Parathyroid adenoma (tissue), 2 donors: ENCODE measurements at regions not wholly inside any gene's neighbourhood (a gene's known extent, or its start where the extent isn't known, plus 50 kb on each side); places are given as distances from the start of the nearest gene placed in this dataset.

Experiments
- H2AFZ ChIP-seq: fragments of 300-600 bp; sonication (generic); one replicate; pipeline ENCODE4 v1.7.0; 2017; ENCODE audit warnings: antibody characterized with exemption, mild to moderate bottlenecking
- H3K27ac ChIP-seq: fragments of 300-600 bp; sonication (generic); one replicate; pipeline ENCODE4 v1.7.0; 2017
- H3K27me3 ChIP-seq: fragments of 300-600 bp; sonication (generic); one replicate; pipeline ENCODE4 v1.7.0; 2017; ENCODE audit warnings: low read length; ENCODE audit not compliant: control insufficient read depth, insufficient read depth
- H3K36me3 ChIP-seq: fragments of 300-600 bp; sonication (generic); one replicate; pipeline ENCODE4 v1.7.0; 2017; ENCODE audit warnings: low read length; ENCODE audit not compliant: control insufficient read depth, insufficient read depth
- H3K4me1 ChIP-seq: fragments of 300-600 bp; sonication (generic); one replicate; pipeline ENCODE4 v1.7.0; 2017; ENCODE audit warnings: control low read depth
- H3K4me2 ChIP-seq: fragments of 300-600 bp; sonication (generic); one replicate; pipeline ENCODE4 v1.7.0; 2017; ENCODE audit warnings: low read length
- H3K4me3 ChIP-seq: fragments of 300-600 bp; sonication (generic); one replicate; pipeline ENCODE4 v1.7.0; 2017; ENCODE audit warnings: low read depth, low read length
- H3K79me2 ChIP-seq: fragments of 300-600 bp; sonication (generic); one replicate; pipeline ENCODE4 v1.7.0; 2017; ENCODE audit warnings: control low read depth
- H3K9ac ChIP-seq: fragments of 300-600 bp; sonication (generic); one replicate; pipeline ENCODE4 v1.7.0; 2017; ENCODE audit warnings: mild to moderate bottlenecking
- H3K9me3 ChIP-seq: fragments of 300-600 bp; sonication (generic); one replicate; pipeline ENCODE4 v1.7.0; 2017; ENCODE audit warnings: low read length; ENCODE audit not compliant: control insufficient read depth
- CTCF ChIP-seq: fragments of 300-600 bp; sonication (generic); IDR thresholded peaks from one replicate; pipeline ENCODE4 v1.7.0; 2017; ENCODE audit warnings: antibody characterized with exemption, mild to moderate bottlenecking
- donor health status: primary hyperparathyroidism.

- Histone ChIP-seq H3K9me3 (no peaks in the 10 kb centered on the region), H3K9ac (no peak overlapping the region), H3K79me2 (no peaks in the 10 kb centered on the region), H3K27me3 (no peaks in the 10 kb centered on the region), H3K4me3 (no peak overlapping the region), H3K4me2 (no peak overlapping the region), H3K27ac (no peak overlapping the region), H3K36me3 (no peaks in the 10 kb centered on the region), H2AFZ (no peak overlapping the region), H3K4me1 (no peaks in the 10 kb centered on the region)
- TF ChIP-seq CTCF = no peak
These were observed 712.0 kb downstream of the TBC1D22A start for GRCh38 chr22:47474464-47474863.

- Histone ChIP-seq H3K9me3 (no peaks in the 10 kb centered on the region), H3K27ac (no peak overlapping the region), H3K9ac (no peak overlapping the region), H3K36me3 (no peaks in the 10 kb centered on the region), H2AFZ (no peak overlapping the region), H3K27me3 (no peaks in the 10 kb centered on the region), H3K4me2 (no peak overlapping the region), H3K4me3 (no peak overlapping the region), H3K79me2 (no peaks in the 10 kb centered on the region), H3K4me1 (no peaks in the 10 kb centered on the region)
- TF ChIP-seq CTCF = no peak
These were observed 710.2 kb downstream of the TBC1D22A start for GRCh38 chr22:47472636-47473035.

GRCh38 chr22:47471406-47471805, 709.0 kb downstream of the TBC1D22A start:
- no peak overlapping the region for H3K4me3 ChIP-seq
- H3K9me3 ChIP-seq = no peaks in the 10 kb centered on the region
- no peak overlapping the region for H3K27ac ChIP-seq
- no peaks in the 10 kb centered on the region for H3K36me3 ChIP-seq
- no peak overlapping the region for H2AFZ ChIP-seq
- H3K4me2 ChIP-seq = no peak overlapping the region
- H3K27me3 ChIP-seq = no peaks in the 10 kb centered on the region
- H3K79me2 ChIP-seq = no peaks in the 10 kb centered on the region
- H3K9ac ChIP-seq = no peak overlapping the region
- no peak for TF ChIP-seq CTCF
- no peaks in the 10 kb centered on the region for H3K4me1 ChIP-seq

- no peak overlapping the region for H3K4me2 ChIP-seq
- no peaks in the 10 kb centered on the region for H3K9me3 ChIP-seq
- no peak for TF ChIP-seq CTCF
- H3K36me3 ChIP-seq = no peaks in the 10 kb centered on the region
- H3K4me1 ChIP-seq = no peaks in the 10 kb centered on the region
- no peak overlapping the region for H2AFZ ChIP-seq
- no peaks in the 10 kb centered on the region for H3K79me2 ChIP-seq
- H3K9ac ChIP-seq = no peak overlapping the region
- no peaks in the 10 kb centered on the region for H3K27me3 ChIP-seq
- H3K27ac ChIP-seq = no peak overlapping the region
- H3K4me3 ChIP-seq = no peak overlapping the region
These were observed 703.4 kb downstream of the TBC1D22A start for GRCh38 chr22:47465809-47466208.

GRCh38 chr22:47465222-47465621, 702.8 kb downstream of the TBC1D22A start:
- no peaks in the 10 kb centered on the region for H3K4me1 ChIP-seq
- H3K9ac ChIP-seq = no peak overlapping the region
- H3K27me3 ChIP-seq = no peaks in the 10 kb centered on the region
- no peak overlapping the region for H3K27ac ChIP-seq
- no peaks in the 10 kb centered on the region for H3K36me3 ChIP-seq
- no peak overlapping the region for H3K4me3 ChIP-seq
- H3K9me3 ChIP-seq = no peaks in the 10 kb centered on the region
- no peak overlapping the region for H2AFZ ChIP-seq
- H3K79me2 ChIP-seq = no peaks in the 10 kb centered on the region
- no peak for TF ChIP-seq CTCF
- H3K4me2 ChIP-seq = no peak overlapping the region
